Activated naive CD4-positive, alpha-beta T cell treated with anti-CD3 and anti-CD28 coated beads, Interleukin-2, amount 50 U/mL, for 72 hours (primary cell): ENCODE measurements at regions not wholly inside any gene's neighbourhood (a gene's known extent, or its start where the extent isn't known, plus 50 kb on each side); places are given as distances from the start of the nearest gene placed in this dataset.
"Not testable (repeated sequence)": the region's sequence is repeated elsewhere in the genome, so short reads cannot be mapped to it uniquely, and the experiment has no call there.

Experiments used
- ATAC-seq, 2 donors: fragments of 150-1000 bp; cut with Tn5 transposase; 2 replicates each; pipeline ENCODE4 v1.10.0; 2021; ENCODE audit warnings: mild to moderate bottlenecking in 2 of 2, moderate library complexity in 2 of 2
- DNase-seq, 2 donors: peaks; one replicate each; pipeline ENCODE4 v3.0.0; 2021 to 2022; ENCODE audit warnings: low spot score in 2 of 2
- H3K27ac Mint-ChIP-seq, 2 donors: one replicate each; pipeline ENCODE4 v1.8.0; 2022; ENCODE audit warnings: mild to moderate bottlenecking in 2 of 2, mixed read lengths in 2 of 2
- H3K36me3 Mint-ChIP-seq, 2 donors: one replicate each; pipeline ENCODE4 v1.8.0; 2022; ENCODE audit warnings: mixed read lengths in 2 of 2
- H3K9me3 Mint-ChIP-seq, 2 donors: one replicate each; pipeline ENCODE4 v1.8.0; 2022; ENCODE audit warnings: mixed read lengths in 2 of 2

DNA sequence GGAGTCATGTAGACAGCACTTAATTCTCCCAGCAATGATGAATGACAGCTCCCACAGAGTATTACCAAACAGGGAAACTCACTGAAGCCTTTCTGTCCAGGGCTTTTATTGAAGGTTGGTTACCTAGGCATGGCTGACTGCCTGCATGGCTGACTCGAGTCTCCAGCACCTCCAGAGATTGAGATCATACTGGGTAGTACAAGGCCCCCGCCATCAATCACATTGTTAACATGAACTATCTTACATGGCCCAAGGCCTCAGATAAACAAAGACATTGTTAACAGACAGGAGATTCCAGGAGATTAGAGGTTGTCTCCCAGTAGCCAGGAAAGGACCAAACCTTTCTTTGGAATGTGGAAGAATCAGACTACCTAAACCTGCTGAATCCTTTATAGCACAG lies 128.3 kb upstream of the LSM14A start:
- DNase-seq, result no peak
- peaks cover 0 to 8% of the 10 kb centered on the region in 2 donors for H3K9me3 Mint-ChIP-seq
- no peak for ATAC-seq
- peaks cover 4 to 7% of the 10 kb centered on the region in 2 donors for H3K36me3 Mint-ChIP-seq
- H3K27ac Mint-ChIP-seq, result no peak overlapping the region

GRCh38 chr19:34049944-34050343 lies 122.4 kb upstream of the LSM14A start:
- Mint-ChIP-seq H3K9me3 (no peaks in the 10 kb centered on the region), H3K36me3 (no peaks in the 10 kb centered on the region), H3K27ac (no peak overlapping the region)
- DNase-seq (no peak), ATAC-seq (no peak)

- not testable (repeated sequence) for H3K36me3 Mint-ChIP-seq, ATAC-seq, DNase-seq, H3K9me3 Mint-ChIP-seq, H3K27ac Mint-ChIP-seq
Observed at GRCh38 chr19:34050430-34050829, 121.9 kb upstream of the LSM14A start.

DNA sequence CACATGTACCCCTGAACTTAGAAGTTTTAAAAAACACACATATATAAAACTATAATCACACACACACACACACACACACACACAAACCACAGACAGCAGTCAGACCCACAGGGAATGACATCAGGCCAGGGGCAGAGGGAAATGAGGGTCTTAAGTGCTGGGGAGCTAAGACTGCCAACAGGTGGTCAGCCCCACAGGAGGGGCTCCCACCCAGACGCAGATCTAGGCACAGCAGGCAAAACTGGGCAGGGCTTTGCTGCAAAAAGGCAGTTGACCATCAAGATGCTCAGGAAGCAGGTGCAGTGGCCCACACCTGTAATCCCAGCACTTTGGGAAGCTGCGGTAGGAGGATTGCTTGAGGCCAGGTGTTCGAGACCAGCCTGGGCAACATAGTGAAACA lies 121.0 kb upstream of the LSM14A start:
- H3K9me3 Mint-ChIP-seq, result no peaks in the 10 kb centered on the region
- DNase-seq (no peak), ATAC-seq (no peak)
- no peaks in the 10 kb centered on the region for H3K36me3 Mint-ChIP-seq
- H3K27ac Mint-ChIP-seq, result no peak overlapping the region

- Mint-ChIP-seq H3K36me3 (no peaks in the 10 kb centered on the region), H3K9me3 (no peaks in the 10 kb centered on the region), H3K27ac (no peak overlapping the region)
- DNase-seq (no peak), ATAC-seq (no peak)
Observed at GRCh38 chr19:34057155-34057554, 115.1 kb upstream of the LSM14A start.

- ATAC-seq, result no peak
- no peaks in the 10 kb centered on the region for H3K9me3 Mint-ChIP-seq
Observed at GRCh38 chr19:34066007-34066643, 106.2 kb upstream of the LSM14A start.

DNA sequence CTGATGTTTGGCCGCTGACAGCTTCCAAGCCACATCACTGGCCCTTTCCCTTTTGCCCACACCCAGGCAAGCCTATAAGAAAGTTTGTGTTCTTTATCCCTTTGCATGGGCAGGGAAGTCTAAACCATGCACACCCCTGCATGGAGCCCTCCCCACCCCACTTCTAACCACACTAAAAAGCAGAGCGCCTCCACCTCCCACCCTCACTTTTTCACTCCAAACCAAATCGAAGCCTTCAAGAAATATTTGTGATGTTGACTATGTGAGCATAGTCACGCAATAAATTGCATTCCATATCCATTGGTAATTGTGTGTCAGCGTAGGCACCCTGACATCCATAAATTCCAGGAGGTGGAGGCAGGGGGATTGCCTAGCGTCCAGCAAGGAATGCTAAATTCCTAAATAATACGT lies 104.4 kb upstream of the LSM14A start:
- Mint-ChIP-seq H3K27ac (no peak overlapping the region), H3K9me3 (no peaks in the 10 kb centered on the region), H3K36me3 (no peaks in the 10 kb centered on the region)
- no peak for DNase-seq
- ATAC-seq, result no peak

More at GRCh38 chr19:34066007-34066643, 106.2 kb upstream of the LSM14A start:
- no peak for DNase-seq
- H3K36me3 Mint-ChIP-seq, result no peaks in the 10 kb centered on the region
- H3K27ac Mint-ChIP-seq, result no peak overlapping the region

- H3K27ac Mint-ChIP-seq, result no peak overlapping the region
- no peak for ATAC-seq
- no peaks in the 10 kb centered on the region for H3K36me3 Mint-ChIP-seq
- DNase-seq, result no peak
- no peaks in the 10 kb centered on the region for H3K9me3 Mint-ChIP-seq
Observed at GRCh38 chr19:34075661-34076091, 96.6 kb upstream of the LSM14A start.

DNA sequence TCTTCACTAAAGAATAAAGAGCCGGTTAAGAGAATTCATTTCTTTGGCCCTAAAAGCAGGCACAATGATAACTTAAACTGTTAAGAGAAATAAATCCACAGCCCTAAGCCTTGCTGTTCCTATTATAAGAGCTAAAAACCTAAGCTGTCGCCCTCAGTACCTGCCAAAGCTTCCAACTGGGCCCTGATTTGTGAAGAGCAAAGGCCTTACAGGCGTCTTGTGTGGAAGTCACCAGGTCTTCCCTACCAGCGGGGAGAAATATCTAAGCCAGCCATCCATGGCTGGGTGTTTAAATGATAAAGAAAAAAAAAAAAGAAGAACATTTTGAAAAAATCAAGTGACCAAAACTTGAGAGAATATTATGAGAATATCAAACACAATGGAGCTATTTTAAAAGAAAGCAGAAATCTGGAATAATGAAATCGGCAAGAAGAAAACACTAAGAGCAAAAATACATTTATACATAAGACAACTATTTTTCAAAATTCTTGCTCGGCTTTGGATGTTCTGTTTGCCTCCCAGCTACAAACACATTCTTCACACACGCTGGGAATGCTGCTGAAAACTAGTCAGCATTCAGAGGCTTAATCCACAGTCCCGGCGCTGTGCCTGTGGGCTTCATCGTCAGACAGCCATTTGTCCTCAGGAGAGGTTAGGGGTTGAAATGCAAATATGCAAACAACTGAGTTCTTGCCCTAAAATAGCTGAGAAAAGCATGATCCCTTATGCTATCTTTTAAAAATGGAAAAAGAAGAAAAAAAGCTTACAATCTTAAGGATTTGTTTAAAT lies 89.8 kb upstream of the LSM14A start:
- no peak for ATAC-seq
- H3K27ac Mint-ChIP-seq, result no peak overlapping the region
- peaks cover 0 to 6% of the 10 kb centered on the region in 2 donors for H3K9me3 Mint-ChIP-seq
- H3K36me3 Mint-ChIP-seq, result no peaks in the 10 kb centered on the region
- no peak for DNase-seq

GRCh38 chr19:34084396-34085145 lies 87.7 kb upstream of the LSM14A start:
- no peaks in the 10 kb centered on the region for H3K36me3 Mint-ChIP-seq
- ATAC-seq (no peak), DNase-seq (no peak)
- no peak overlapping the region for H3K27ac Mint-ChIP-seq
- H3K9me3 Mint-ChIP-seq, result peaks cover 0 to 10% of the 10 kb centered on the region in 2 donors

GRCh38 chr19:34085336-34085735 lies 87.0 kb upstream of the LSM14A start:
- Mint-ChIP-seq H3K36me3 (no peaks in the 10 kb centered on the region), H3K9me3 (peaks cover 0 to 10% of the 10 kb centered on the region in 2 donors), H3K27ac (no peak overlapping the region)
- DNase-seq (no peak), ATAC-seq (no peak)

GRCh38 chr19:34088292-34088691 lies 84.0 kb upstream of the LSM14A start:
- no peaks in the 10 kb centered on the region for H3K36me3 Mint-ChIP-seq
- no peak for DNase-seq
- H3K27ac Mint-ChIP-seq, result no peak overlapping the region
- peaks cover 0 to 10% of the 10 kb centered on the region in 2 donors for H3K9me3 Mint-ChIP-seq
- ATAC-seq, result no peak

DNA sequence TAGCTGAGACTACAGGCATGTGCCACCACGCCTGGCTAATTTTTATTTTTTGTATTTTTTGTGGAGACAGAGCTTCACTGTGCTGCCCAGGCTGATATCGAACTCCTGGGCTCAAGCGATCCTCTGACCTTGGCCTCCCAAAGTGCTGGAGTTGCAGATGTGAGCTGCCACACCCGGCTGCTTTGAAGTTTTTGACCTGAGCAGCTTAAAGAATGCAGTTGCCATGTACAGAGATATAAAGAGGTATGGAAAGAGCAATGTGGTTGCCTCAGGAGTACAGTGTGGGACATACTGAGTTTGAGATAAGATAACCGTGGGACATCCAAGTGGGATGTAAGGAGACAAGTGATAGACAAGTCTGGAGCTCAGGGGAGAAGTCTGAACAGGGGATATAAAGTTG lies 82.7 kb upstream of the LSM14A start:
- no peak overlapping the region for H3K27ac Mint-ChIP-seq
- ATAC-seq (no peak), DNase-seq (no peak)
- H3K36me3 Mint-ChIP-seq, result no peaks in the 10 kb centered on the region
- H3K9me3 Mint-ChIP-seq, result peaks cover 0 to 10% of the 10 kb centered on the region in 2 donors

DNA sequence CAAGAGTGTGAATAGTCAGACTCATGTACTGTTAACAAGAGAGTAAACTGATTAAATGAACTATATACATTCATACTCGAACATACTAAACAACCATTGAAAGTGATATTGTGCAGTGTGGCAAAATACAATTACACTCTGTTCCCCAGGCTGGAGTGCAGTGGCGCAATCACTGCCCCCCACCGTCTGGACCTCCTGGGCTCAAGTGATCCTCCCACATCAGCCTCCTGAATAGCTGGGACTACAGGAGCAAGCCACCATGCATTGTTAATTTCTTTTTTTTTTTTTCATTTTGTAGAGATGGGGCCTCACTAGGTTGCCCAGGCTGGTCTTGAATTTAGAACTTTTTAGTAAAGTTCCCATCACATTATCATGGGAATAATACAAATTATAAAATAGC lies 77.3 kb upstream of the LSM14A start:
- ATAC-seq (no peak), DNase-seq (no peak)
- Mint-ChIP-seq H3K27ac (no peak overlapping the region), H3K9me3 (no peaks in the 10 kb centered on the region), H3K36me3 (no peaks in the 10 kb centered on the region)

- not testable (repeated sequence) for ATAC-seq, DNase-seq, H3K36me3 Mint-ChIP-seq, H3K9me3 Mint-ChIP-seq, H3K27ac Mint-ChIP-seq
Observed at GRCh38 chr19:34095411-34095810, 76.9 kb upstream of the LSM14A start.

- Mint-ChIP-seq H3K9me3 (no peaks in the 10 kb centered on the region), H3K36me3 (no peaks in the 10 kb centered on the region), H3K27ac (no peak overlapping the region)
- DNase-seq (no peak), ATAC-seq (no peak)
Observed at GRCh38 chr19:34096020-34096915, 76.0 kb upstream of the LSM14A start.
